SK-N-SH treated with all-trans-retinoic acid at 6 μM for 48 hours (cell line): ENCODE measurements at regions not wholly inside any gene's neighbourhood (a gene's known extent, or its start where the extent isn't known, plus 50 kb on each side); places are given as distances from the start of the nearest gene placed in this dataset.

Experiments
- ARNTL ChIP-seq: fragments of 450-650 bp; formaldehyde crosslinking; IDR thresholded peaks from 2 replicates; pipeline ENCODE4 v1.5.0; 2020; ENCODE audit warnings: low read depth, mild to moderate bottlenecking, moderate library complexity, borderline replicate concordance
- CSRNP3 ChIP-seq: fragments of 250-450 bp; sonication (Bioruptor Pico); IDR thresholded peaks from 2 replicates; pipeline ENCODE4 v1.5.1; 2021; ENCODE audit warnings: mild to moderate bottlenecking, moderate library complexity
- ISL1 ChIP-seq: fragments of 250-450 bp; sonication (Bioruptor Pico); IDR thresholded peaks from 2 replicates; pipeline ENCODE4 v2.1.2; 2022; ENCODE audit warnings: mild to moderate bottlenecking, moderate library complexity
- PPARA ChIP-seq: fragments of 250-450 bp; sonication (Bioruptor Pico); IDR thresholded peaks from 2 replicates; pipeline ENCODE4 v1.5.0; 2020; ENCODE audit warnings: mild to moderate bottlenecking, borderline replicate concordance
- TCF4 ChIP-seq: fragments of 250-450 bp; sonication (Bioruptor Pico); IDR thresholded peaks from 2 replicates; pipeline ENCODE4 v1.8.0; 2021; ENCODE audit warnings: mild to moderate bottlenecking, moderate library complexity, borderline replicate concordance
- ZFP30 ChIP-seq: fragments of 450-650 bp; formaldehyde crosslinking; IDR thresholded peaks from 2 replicates; pipeline ENCODE4 v1.5.0; 2022; ENCODE audit warnings: mild to moderate bottlenecking, moderate library complexity
- ZNF565 ChIP-seq: fragments of 450-650 bp; formaldehyde crosslinking; conservative IDR thresholded peaks from 2 replicates; pipeline ENCODE4 v1.5.0; 2020; ENCODE audit warnings: low read depth, mild to moderate bottlenecking, moderate library complexity
- ZNF70 ChIP-seq: fragments of 450-650 bp; formaldehyde crosslinking; IDR thresholded peaks from 2 replicates; pipeline ENCODE4 v1.5.0; 2020; ENCODE audit warnings: mild to moderate bottlenecking, moderate library complexity
- TF ChIP-seq, protein P1 (sequence below): fragments of 250-450 bp; sonication (Bioruptor Pico); IDR thresholded peaks from 2 replicates; pipeline ENCODE4 v1.8.0; 2020; ENCODE audit warnings: mild to moderate bottlenecking, moderate library complexity, borderline replicate concordance
- TF ChIP-seq, protein P2 (sequence below): fragments of 250-450 bp; sonication (Bioruptor Pico); IDR thresholded peaks from 2 replicates; pipeline ENCODE4 v1.5.1; 2020; ENCODE audit warnings: low read depth, mild to moderate bottlenecking, moderate library complexity

DNA sequence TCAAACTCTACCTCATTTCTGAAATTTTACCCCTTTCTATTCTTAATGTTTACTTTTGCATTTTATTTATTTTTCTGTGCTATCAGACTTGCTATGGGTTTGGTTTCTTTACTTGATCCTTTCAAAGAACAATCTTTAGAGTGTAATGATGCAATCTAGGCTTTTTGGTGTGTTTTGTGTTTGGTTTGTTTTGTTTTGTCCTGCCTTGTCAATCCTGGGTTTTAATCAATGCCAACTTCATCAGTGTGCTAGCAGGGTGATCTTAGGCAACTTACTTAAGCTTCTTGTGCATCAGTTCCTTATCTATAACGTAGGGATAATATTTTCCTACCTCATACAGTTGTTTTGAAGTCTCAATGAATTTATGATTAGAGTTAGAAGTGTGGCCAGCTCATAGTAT, 350.4 kb downstream of the NR4A2 start:
- TF ChIP-seq PPARA (CRISPR knock-in tag), result no peak
- TF ChIP-seq, protein P1, sequence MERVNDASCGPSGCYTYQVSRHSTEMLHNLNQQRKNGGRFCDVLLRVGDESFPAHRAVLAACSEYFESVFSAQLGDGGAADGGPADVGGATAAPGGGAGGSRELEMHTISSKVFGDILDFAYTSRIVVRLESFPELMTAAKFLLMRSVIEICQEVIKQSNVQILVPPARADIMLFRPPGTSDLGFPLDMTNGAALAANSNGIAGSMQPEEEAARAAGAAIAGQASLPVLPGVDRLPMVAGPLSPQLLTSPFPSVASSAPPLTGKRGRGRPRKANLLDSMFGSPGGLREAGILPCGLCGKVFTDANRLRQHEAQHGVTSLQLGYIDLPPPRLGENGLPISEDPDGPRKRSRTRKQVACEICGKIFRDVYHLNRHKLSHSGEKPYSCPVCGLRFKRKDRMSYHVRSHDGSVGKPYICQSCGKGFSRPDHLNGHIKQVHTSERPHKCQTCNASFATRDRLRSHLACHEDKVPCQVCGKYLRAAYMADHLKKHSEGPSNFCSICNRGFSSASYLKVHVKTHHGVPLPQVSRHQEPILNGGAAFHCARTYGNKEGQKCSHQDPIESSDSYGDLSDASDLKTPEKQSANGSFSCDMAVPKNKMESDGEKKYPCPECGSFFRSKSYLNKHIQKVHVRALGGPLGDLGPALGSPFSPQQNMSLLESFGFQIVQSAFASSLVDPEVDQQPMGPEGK (CRISPR knock-in tag), result no peak
- no peak for TF ChIP-seq ARNTL (CRISPR knock-in tag)
- TF ChIP-seq, protein P2, sequence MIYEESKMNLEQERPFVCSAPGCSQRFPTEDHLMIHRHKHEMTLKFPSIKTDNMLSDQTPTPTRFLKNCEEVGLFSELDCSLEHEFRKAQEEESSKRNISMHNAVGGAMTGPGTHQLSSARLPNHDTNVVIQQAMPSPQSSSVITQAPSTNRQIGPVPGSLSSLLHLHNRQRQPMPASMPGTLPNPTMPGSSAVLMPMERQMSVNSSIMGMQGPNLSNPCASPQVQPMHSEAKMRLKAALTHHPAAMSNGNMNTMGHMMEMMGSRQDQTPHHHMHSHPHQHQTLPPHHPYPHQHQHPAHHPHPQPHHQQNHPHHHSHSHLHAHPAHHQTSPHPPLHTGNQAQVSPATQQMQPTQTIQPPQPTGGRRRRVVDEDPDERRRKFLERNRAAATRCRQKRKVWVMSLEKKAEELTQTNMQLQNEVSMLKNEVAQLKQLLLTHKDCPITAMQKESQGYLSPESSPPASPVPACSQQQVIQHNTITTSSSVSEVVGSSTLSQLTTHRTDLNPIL (CRISPR knock-in tag), result no peak
- TF ChIP-seq TCF4 (CRISPR knock-in tag), result no peak
- TF ChIP-seq CSRNP3, result no peak
- no peak for TF ChIP-seq ZFP30 (CRISPR knock-in tag)
- TF ChIP-seq ZNF565, result no peak
- TF ChIP-seq ZNF70 (CRISPR knock-in tag), result no peak
- no peak for TF ChIP-seq ISL1 (CRISPR knock-in tag)
